ENCODE measurements at regions not wholly inside any gene's neighbourhood (a gene's known extent, or its start where the extent isn't known, plus 50 kb on each side); places are given as distances from the start of the nearest gene placed in this dataset.
"Not testable (repeated sequence)": the region's sequence is repeated elsewhere in the genome, so short reads cannot be mapped to it uniquely, and the experiment has no call there.

DNA sequence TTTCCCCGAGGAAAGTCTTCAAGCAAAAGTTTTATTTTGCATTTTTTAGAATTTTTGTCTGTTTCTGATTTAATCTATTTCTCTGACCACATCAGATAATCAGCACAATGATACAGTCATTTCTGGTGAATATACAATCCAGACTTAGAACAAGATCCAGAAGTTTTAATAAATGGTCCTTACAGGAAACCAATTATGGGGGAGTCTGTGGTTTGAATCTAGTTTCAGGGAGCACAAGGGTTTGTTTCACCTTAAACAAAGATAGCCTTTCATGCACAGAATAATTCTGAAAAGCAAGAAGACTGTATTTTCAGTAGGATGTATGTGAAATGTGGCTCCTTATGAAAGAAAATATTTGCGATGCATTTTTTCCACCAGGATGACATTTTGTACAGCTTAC, 158.5 kb upstream of the ARSJ start:
- no peak for TF ChIP-seq CTCF (IDR thresholded peaks at IDR 0.05)
- ATAC-seq (ENCODE audit: low FRiP score) (no peak), DNase-seq (ENCODE audit: low spot score) (no peak)

GRCh38 chr4:114146947-114147618, 167.6 kb upstream of the ARSJ start:
- DNase-seq (ENCODE audit: low spot score) (no peak), ATAC-seq (ENCODE audit: low FRiP score) (no peak)
- TF ChIP-seq CTCF (IDR thresholded peaks at IDR 0.05) = no peak

- ATAC-seq (ENCODE audit: low FRiP score); DNase-seq (ENCODE audit: low spot score): not testable (repeated sequence)
These were observed 168.3 kb upstream of the ARSJ start for GRCh38 chr4:114147619-114148208.

DNA sequence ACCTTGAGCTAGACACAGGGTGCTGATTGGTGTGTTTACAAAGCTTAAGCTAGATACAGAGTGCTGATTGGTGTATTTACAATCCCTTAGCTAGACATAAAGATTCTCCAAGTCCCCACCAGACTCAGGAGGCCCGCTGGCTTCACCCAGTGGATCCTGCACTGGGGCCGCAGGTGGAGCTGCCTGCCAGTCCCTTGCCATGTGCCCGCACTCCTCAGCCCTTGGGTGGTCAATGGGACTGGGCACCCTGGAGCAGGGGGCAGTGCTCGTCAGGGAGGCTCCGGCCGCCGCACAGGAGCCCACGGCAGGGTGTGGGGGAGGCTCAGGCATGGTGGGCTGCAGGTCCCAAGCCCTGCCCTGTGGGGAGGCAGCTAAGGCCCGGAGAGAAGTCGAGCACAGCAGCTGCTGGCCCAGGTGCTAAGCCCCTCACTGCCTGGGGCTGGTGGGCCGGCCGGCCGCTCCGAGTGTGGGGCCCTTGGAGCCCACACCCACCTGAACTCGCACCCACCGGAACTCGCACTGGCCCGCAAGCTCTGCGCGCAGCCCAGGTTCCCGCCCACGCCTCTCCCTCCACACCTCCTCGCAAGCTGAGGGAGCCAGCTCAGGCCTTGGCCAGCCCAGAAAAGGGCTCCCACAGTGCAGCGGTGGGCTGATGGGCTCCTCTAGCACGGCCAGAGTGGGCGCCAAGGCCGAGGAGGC, 169.1 kb upstream of the ARSJ start:
- not testable (repeated sequence) for ATAC-seq (ENCODE audit: low FRiP score); DNase-seq (ENCODE audit: low spot score)

DNA sequence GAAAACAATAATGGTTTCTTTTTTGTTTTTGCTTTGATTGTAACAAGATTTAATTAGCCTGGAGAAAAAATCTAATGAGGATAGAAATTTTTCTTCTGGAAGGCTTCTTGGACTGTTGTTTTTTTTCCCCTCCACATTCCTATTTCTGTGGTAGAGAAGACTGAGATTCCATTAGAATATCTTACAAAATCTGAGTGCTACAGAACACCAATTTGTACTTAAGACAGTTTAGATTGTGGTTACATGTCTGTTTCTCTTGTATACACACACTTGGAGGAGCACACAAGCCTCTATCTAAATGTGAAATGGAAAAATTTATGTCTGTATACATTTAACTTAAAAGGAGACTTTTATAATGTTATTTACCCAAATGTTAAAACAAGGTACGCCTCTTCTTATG, 176.9 kb upstream of the ARSJ start:
- no peak for DNase-seq (ENCODE audit: low spot score)
- ATAC-seq (ENCODE audit: low FRiP score) = no peak
- TF ChIP-seq CTCF (IDR thresholded peaks at IDR 0.05) = no peak

DNA sequence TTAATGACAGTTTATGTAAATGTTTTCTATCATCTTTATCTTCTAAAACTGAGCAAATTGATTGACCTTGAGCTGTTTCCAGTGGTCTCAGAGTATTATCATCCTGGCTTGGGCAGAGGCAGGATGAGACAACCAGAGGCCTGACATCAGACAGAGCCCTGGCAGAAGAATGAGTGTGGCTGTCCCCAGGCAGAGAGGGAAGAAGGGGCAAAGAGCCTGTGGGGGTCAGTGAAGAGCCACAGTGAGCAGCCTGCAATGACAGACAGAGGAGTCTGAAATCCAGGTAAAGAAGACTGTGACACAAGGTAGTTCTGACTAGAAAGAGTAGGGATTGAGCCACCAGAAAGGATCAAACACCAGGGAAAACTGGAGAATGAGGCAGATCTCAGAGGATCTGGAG, 182.4 kb upstream of the ARSJ start:
- no peak for DNase-seq (ENCODE audit: low spot score)
- ATAC-seq (ENCODE audit: low FRiP score) = no peak
- no peak for TF ChIP-seq CTCF (IDR thresholded peaks at IDR 0.05)

DNA sequence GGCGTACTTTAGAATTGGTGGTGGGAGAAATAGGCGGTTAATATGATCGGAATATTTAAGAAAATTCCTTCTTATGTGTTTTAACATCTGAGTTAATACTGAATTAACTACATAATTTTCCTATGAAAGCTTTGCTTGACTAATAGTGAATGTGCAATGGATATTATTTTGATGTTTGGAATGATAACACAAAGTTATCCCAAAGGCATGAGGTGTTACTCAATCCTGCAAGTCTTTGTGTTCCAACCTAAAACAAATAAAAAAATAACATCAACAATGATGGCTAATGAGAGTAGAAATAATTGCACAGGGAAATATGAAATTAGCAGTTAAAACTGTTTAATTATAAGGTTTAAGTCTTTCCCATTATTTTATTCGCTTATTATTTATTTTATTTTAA, 183.6 kb upstream of the ARSJ start:
- ATAC-seq (ENCODE audit: low FRiP score) (no peak), DNase-seq (ENCODE audit: low spot score) (no peak)
- no peak for TF ChIP-seq CTCF (IDR thresholded peaks at IDR 0.05)

- ATAC-seq (ENCODE audit: low FRiP score) (no peak), DNase-seq (ENCODE audit: low spot score) (no peak)
- TF ChIP-seq CTCF (IDR thresholded peaks at IDR 0.05) = no peak
These were observed 194.5 kb upstream of the ARSJ start for GRCh38 chr4:114173968-114174367.

All from omental fat pad (tissue), 3 donors.